ENCODE measurements at regions not wholly inside any gene's neighbourhood (a gene's known extent, or its start where the extent isn't known, plus 50 kb on each side); places are given as distances from the start of the nearest gene placed in this dataset.

- Histone ChIP-seq H3K4me2 (ENCODE audit: low read length) (no peak overlapping the region), H3K14ac (ENCODE audit: low read length) (no peak overlapping the region), H3K4me1 (ENCODE audit: control insufficient read depth in 1 of 2, insufficient read depth in 2 of 2, low read length in 2 of 2) (peaks cover 0 to 5% of the 10 kb centered on the region in 2 experiments), H2BK120ac (ENCODE audit: insufficient read depth, low read length, poor library complexity) (no peak overlapping the region), H3K36me3 (ENCODE audit: control insufficient read depth in 1 of 2, insufficient read depth in 2 of 2, low read length in 2 of 2) (no peaks in the 10 kb centered on the region), H4K8ac (ENCODE audit: low read depth, low read length) (no peak overlapping the region), H2AFZ (ENCODE audit: insufficient read depth, low read length, poor library complexity) (no peak overlapping the region), H2AK5ac (ENCODE audit: low read length) (no peak overlapping the region), H3K9ac (ENCODE audit: low read length) (no peak overlapping the region), H4K12ac (ENCODE audit: low read depth, low read length) (no peak overlapping the region), H2BK12ac (ENCODE audit: low read length) (no peak overlapping the region), H3K4ac (ENCODE audit: low read depth, low read length) (no peak overlapping the region), H3K79me1 (ENCODE audit: low read length) (peaks cover 18% of the 10 kb centered on the region), H2BK5ac (ENCODE audit: low read depth, low read length, poor library complexity) (no peak overlapping the region), H3K27ac (ENCODE audit: low read depth, low read length) (no peak overlapping the region), H3K79me2 (ENCODE audit: control insufficient read depth, insufficient read depth, low read length, poor library complexity) (no peaks in the 10 kb centered on the region), H3K23ac (ENCODE audit: low read length) (no peak overlapping the region), H3K9me3 (ENCODE audit: insufficient read depth, low read depth, low read length) (no peaks in the 10 kb centered on the region), H4K91ac (ENCODE audit: low read depth, low read length) (no peak overlapping the region), H3K27me3 (ENCODE audit: insufficient read depth, low read length) (no peaks in the 10 kb centered on the region), H3K18ac (ENCODE audit: low read length) (no peak overlapping the region), H3K4me3 (ENCODE audit: low read depth, low read length) (no peak overlapping the region)
- DNase-seq: peak in 1 of 2 donors; percentile 41
- no CpG with 5 or more reads among the region's 5 CpGs for WGBS (ENCODE audit: extremely low coverage, insufficient coverage, insufficient read length)
Observed at GRCh38 chr12:115166698-115167315, 482.8 kb upstream of the TBX3 start.

- WGBS (ENCODE audit: extremely low coverage, insufficient coverage, insufficient read length): no CpG with 5 or more reads among the region's 8 CpGs
- Histone ChIP-seq H3K79me2 (ENCODE audit: control insufficient read depth, insufficient read depth, low read length, poor library complexity) (no peaks in the 10 kb centered on the region), H4K91ac (ENCODE audit: low read depth, low read length) (no peak overlapping the region), H3K9ac (ENCODE audit: low read length) (no peak overlapping the region), H3K4me1 (ENCODE audit: control insufficient read depth in 1 of 2, insufficient read depth in 2 of 2, low read length in 2 of 2) (peaks cover 4 to 15% of the 10 kb centered on the region in 2 experiments), H3K4ac (ENCODE audit: low read depth, low read length) (no peak overlapping the region), H3K27me3 (ENCODE audit: insufficient read depth, low read length) (no peaks in the 10 kb centered on the region), H2BK12ac (ENCODE audit: low read length) (no peak overlapping the region), H3K27ac (ENCODE audit: low read depth, low read length) (no peak overlapping the region), H2BK5ac (ENCODE audit: low read depth, low read length, poor library complexity) (no peak overlapping the region), H3K23ac (ENCODE audit: low read length) (no peak overlapping the region), H3K9me3 (ENCODE audit: insufficient read depth, low read depth, low read length) (no peaks in the 10 kb centered on the region), H2AK5ac (ENCODE audit: low read length) (no peak overlapping the region), H2AFZ (ENCODE audit: insufficient read depth, low read length, poor library complexity) (no peak overlapping the region), H4K8ac (ENCODE audit: low read depth, low read length) (no peak overlapping the region), H3K36me3 (ENCODE audit: control insufficient read depth in 1 of 2, insufficient read depth in 2 of 2, low read length in 2 of 2) (no peaks in the 10 kb centered on the region), H3K79me1 (ENCODE audit: low read length) (peaks cover 31% of the 10 kb centered on the region), H2BK120ac (ENCODE audit: insufficient read depth, low read length, poor library complexity) (no peak overlapping the region), H3K4me3 (ENCODE audit: low read depth, low read length) (no peak overlapping the region), H3K4me2 (ENCODE audit: low read length) (no peak overlapping the region), H3K18ac (ENCODE audit: low read length) (no peak overlapping the region), H3K14ac (ENCODE audit: low read length) (no peak overlapping the region), H4K12ac (ENCODE audit: low read depth, low read length) (no peak overlapping the region)
- DNase-seq: no peak
Observed at GRCh38 chr12:115163710-115164109, 479.7 kb upstream of the TBX3 start.

GRCh38 chr12:115160271-115161128 lies 476.5 kb upstream of the TBX3 start:
- Histone ChIP-seq H3K79me2 (ENCODE audit: control insufficient read depth, insufficient read depth, low read length, poor library complexity) (peaks cover under 1% of the 10 kb centered on the region), H3K4me3 (ENCODE audit: low read depth, low read length) (no peak overlapping the region), H3K27ac (ENCODE audit: low read depth, low read length) (peak overlapping the region; percentile 55), H3K79me1 (ENCODE audit: low read length) (peaks cover 43% of the 10 kb centered on the region), H2AK5ac (ENCODE audit: low read length) (peak overlapping the region; percentile 66), H3K4ac (ENCODE audit: low read depth, low read length) (no peak overlapping the region), H3K14ac (ENCODE audit: low read length) (peak overlapping the region; percentile 35), H3K27me3 (ENCODE audit: insufficient read depth, low read length) (no peaks in the 10 kb centered on the region), H3K9ac (ENCODE audit: low read length) (no peak overlapping the region), H3K4me1 (ENCODE audit: control insufficient read depth in 1 of 2, insufficient read depth in 2 of 2, low read length in 2 of 2) (peaks cover 13 to 24% of the 10 kb centered on the region in 2 experiments), H3K18ac (ENCODE audit: low read length) (no peak overlapping the region), H3K9me3 (ENCODE audit: insufficient read depth, low read depth, low read length) (no peaks in the 10 kb centered on the region), H4K91ac (ENCODE audit: low read depth, low read length) (peak overlapping the region; percentile 79), H2BK12ac (ENCODE audit: low read length) (no peak overlapping the region), H2BK5ac (ENCODE audit: low read depth, low read length, poor library complexity) (peak overlapping the region; percentile 60), H4K12ac (ENCODE audit: low read depth, low read length) (no peak overlapping the region), H3K4me2 (ENCODE audit: low read length) (no peak overlapping the region), H4K8ac (ENCODE audit: low read depth, low read length) (no peak overlapping the region), H2BK120ac (ENCODE audit: insufficient read depth, low read length, poor library complexity) (peak overlapping the region; percentile 82), H3K36me3 (ENCODE audit: control insufficient read depth in 1 of 2, insufficient read depth in 2 of 2, low read length in 2 of 2) (no peaks in the 10 kb centered on the region), H3K23ac (ENCODE audit: low read length) (no peak overlapping the region), H2AFZ (ENCODE audit: insufficient read depth, low read length, poor library complexity) (no peak overlapping the region)
- DNase-seq: no peak
- no CpG with 5 or more reads among the region's 6 CpGs for WGBS (ENCODE audit: extremely low coverage, insufficient coverage, insufficient read length)

- H3K4ac ChIP-seq (ENCODE audit: low read depth, low read length): no peak overlapping the region
Observed at GRCh38 chr12:115158816-115159215, 474.8 kb upstream of the TBX3 start.

More at GRCh38 chr12:115158816-115159215, 474.8 kb upstream of the TBX3 start:
- WGBS (ENCODE audit: extremely low coverage, insufficient coverage, insufficient read length): no CpG with 5 or more reads among the region's 5 CpGs
- Histone ChIP-seq H3K14ac (ENCODE audit: low read length) (no peak overlapping the region), H4K91ac (ENCODE audit: low read depth, low read length) (peak overlapping the region; percentile 57), H2BK120ac (ENCODE audit: insufficient read depth, low read length, poor library complexity) (peak overlapping the region; percentile 53), H4K8ac (ENCODE audit: low read depth, low read length) (no peak overlapping the region), H3K27ac (ENCODE audit: low read depth, low read length) (peak overlapping the region; percentile 71), H2AFZ (ENCODE audit: insufficient read depth, low read length, poor library complexity) (no peak overlapping the region), H3K79me2 (ENCODE audit: control insufficient read depth, insufficient read depth, low read length, poor library complexity) (peaks cover 4% of the 10 kb centered on the region), H3K79me1 (ENCODE audit: low read length) (peaks cover 46% of the 10 kb centered on the region), H3K27me3 (ENCODE audit: insufficient read depth, low read length) (no peaks in the 10 kb centered on the region), H3K4me2 (ENCODE audit: low read length) (no peak overlapping the region), H2BK5ac (ENCODE audit: low read depth, low read length, poor library complexity) (peak overlapping the region; percentile 72), H3K36me3 (ENCODE audit: control insufficient read depth in 1 of 2, insufficient read depth in 2 of 2, low read length in 2 of 2) (no peaks in the 10 kb centered on the region), H3K9ac (ENCODE audit: low read length) (no peak overlapping the region), H4K12ac (ENCODE audit: low read depth, low read length) (no peak overlapping the region), H3K18ac (ENCODE audit: low read length) (no peak overlapping the region), H3K23ac (ENCODE audit: low read length) (no peak overlapping the region), H3K4me1 (ENCODE audit: control insufficient read depth in 1 of 2, insufficient read depth in 2 of 2, low read length in 2 of 2) (peaks cover 19 to 30% of the 10 kb centered on the region in 2 experiments), H3K9me3 (ENCODE audit: insufficient read depth, low read depth, low read length) (no peaks in the 10 kb centered on the region), H2AK5ac (ENCODE audit: low read length) (no peak overlapping the region), H3K4me3 (ENCODE audit: low read depth, low read length) (no peak overlapping the region), H2BK12ac (ENCODE audit: low read length) (no peak overlapping the region)
- no peak for DNase-seq

Data from trophoblast cell (in vitro differentiated cells and primary cell).